Panc1 (cell line): ENCODE measurements at regions not wholly inside any gene's neighbourhood (a gene's known extent, or its start where the extent isn't known, plus 50 kb on each side); places are given as distances from the start of the nearest gene placed in this dataset.

Experiments
- ATAC-seq: fragments of 200-7000 bp; cut with Tn5 transposase; 2 replicates; pipeline ENCODE4 v1.9.1; 2020; ENCODE audit warnings: mild to moderate bottlenecking, moderate library complexity
- BruUV-seq: library from RNA; stranded (reverse); fragments of 400-500 nt; replicated peaks from 2 replicates; lab custom pipeline; 2021; lab: Mats Ljungman, UMichigan
- CTCF ChIA-PET: fragments of 300-600 bp; sonication (Branson Sonifier 250); formaldehyde crosslinking; loops from one replicate; lab custom pipeline; 2022; ENCODE audit warnings: antibody characterized with exemption; lab: Charles Lee
- POLR2A ChIA-PET: fragments of 300-600 bp; sonication (Branson Sonifier 250); formaldehyde crosslinking; loops from one replicate; lab custom pipeline; 2022; ENCODE audit warnings: antibody characterized with exemption; lab: Charles Lee
- DNase-seq: peaks from one replicate; pipeline ENCODE4 v3.0.0-alpha.2; 2010; ENCODE audit warnings: low read depth, low spot score
- H3K27ac ChIP-seq: 2 replicates; pipeline ENCODE4 v1.5.1; 2011; ENCODE audit warnings: mild to moderate bottlenecking, low read length, inconsistent platforms
- H3K27me3 ChIP-seq: fragments of 200-500 bp; sonication (Bioruptor generic); 2 replicates; pipeline ENCODE4 v1.6.0; 2014; ENCODE audit warnings: low read length, inconsistent platforms; ENCODE audit not compliant: control insufficient read depth, insufficient read depth
- H3K36me3 ChIP-seq: fragments of 200-500 bp; sonication (Bioruptor generic); 2 replicates; pipeline ENCODE4 v1.5.1; 2014; ENCODE audit warnings: inconsistent platforms, mild to moderate bottlenecking, low read length, moderate library complexity; ENCODE audit not compliant: control insufficient read depth, insufficient read depth
- H3K4me1 ChIP-seq: 2 replicates; pipeline ENCODE4 v1.5.1; 2011; ENCODE audit warnings: inconsistent platforms, mild to moderate bottlenecking, low read length, moderate library complexity; ENCODE audit not compliant: control insufficient read depth, insufficient read depth
- H3K4me3 ChIP-seq, 2 experiments: 2 replicates each; pipeline ENCODE4 v1.5.1; 2011 to 2012; ENCODE audit warnings: low read depth in 2 of 2, low read length in 2 of 2, mild to moderate bottlenecking in 2 of 2, inconsistent platforms in 1 of 2, moderate library complexity in 1 of 2
- H3K9me3 ChIP-seq: fragments of 200-500 bp; sonication (Bioruptor generic); 2 replicates; pipeline ENCODE4 v1.5.1; 2014; ENCODE audit warnings: low read depth, mild to moderate bottlenecking, inconsistent platforms, low read length, moderate library complexity; ENCODE audit not compliant: control insufficient read depth, insufficient read depth
- CTCF ChIP-seq: fragments of 450-650 bp; IDR thresholded peaks from 2 replicates; pipeline ENCODE4 v1.5.1; 2017; ENCODE audit warnings: mild to moderate bottlenecking
- POLR2AphosphoS5 ChIP-seq: IDR thresholded peaks from 2 replicates; pipeline ENCODE4 v1.6.1; 2012; ENCODE audit warnings: mild to moderate bottlenecking, low read depth, low read length, moderate library complexity
- REST ChIP-seq, 2 experiments: IDR thresholded peaks; 2 replicates each; pipeline ENCODE4 v1.6.1; 2011 to 2012; ENCODE audit warnings: low read depth in 2 of 2, control low read depth in 1 of 2, low read length in 1 of 2, mild to moderate bottlenecking in 1 of 2, moderate library complexity in 1 of 2; ENCODE audit not compliant: insufficient read depth in 1 of 2
- SIN3A ChIP-seq: IDR thresholded peaks from 2 replicates; pipeline ENCODE4 v1.6.1; 2012; ENCODE audit warnings: low read depth, mild to moderate bottlenecking, low read length, moderate library complexity, borderline replicate concordance; ENCODE audit not compliant: insufficient read depth
- TCF7L2 ChIP-seq: IDR thresholded peaks from 2 replicates; pipeline ENCODE4 v1.6.1; 2011; ENCODE audit warnings: mild to moderate bottlenecking, low read depth, low read length, inconsistent platforms
- in situ Hi-C: cut with HindIII; loops from 2 replicates; pipeline ENCODE4 v1.10.0; 2016; ENCODE audit warnings: low sequenced_read_pairs, low pct_unique_long_range_greater_than_20kb
- intact Hi-C: fragments of 100-400 bp; cut with micrococcal nuclease; formaldehyde crosslinking; loops from one replicate; pipeline ENCODE4 v1.10.0; 2022; ENCODE audit not compliant: unreplicated experiment

GRCh38 chr4:85416094-85416493 lies 58.9 kb upstream of the ARHGAP24 start:
- Histone ChIP-seq H3K9me3 (no peaks in the 10 kb centered on the region), H3K4me3 (no peak overlapping the region), H3K27ac (no peak overlapping the region), H3K36me3 (no peaks in the 10 kb centered on the region), H3K4me1 (no peaks in the 10 kb centered on the region), H3K27me3 (no peaks in the 10 kb centered on the region)
- POLR2A ChIA-PET: interaction anchor here (0.6 kb wide), 1 partner anchor 70 kb away, joined by 9 read pairs; no protein-coding TSS in a partner anchor
- in situ Hi-C loops: no loop called here
- intact Hi-C loops: no loop called here
- no TSS peak for BruUV-seq
- TF ChIP-seq TCF7L2 (no peak), CTCF (no peak), SIN3A (no peak), POLR2AphosphoS5 (no peak), REST (IDR thresholded peaks at IDR 0.05; ENCODE audit: insufficient read depth in 1 of 2, low read depth in 2 of 2, low read length in 1 of 2) (no peak)
- DNase-seq (no peak), ATAC-seq (no peak)
- CTCF ChIA-PET: no interaction called here

- Histone ChIP-seq H3K9me3 (no peaks in the 10 kb centered on the region), H3K4me1 (no peaks in the 10 kb centered on the region), H3K36me3 (no peaks in the 10 kb centered on the region), H3K4me3 (no peak overlapping the region), H3K27ac (no peak overlapping the region), H3K27me3 (no peaks in the 10 kb centered on the region)
- TF ChIP-seq REST (IDR thresholded peaks at IDR 0.05; ENCODE audit: insufficient read depth in 1 of 2, low read depth in 2 of 2, low read length in 1 of 2) (no peak), POLR2AphosphoS5 (no peak), CTCF (no peak), TCF7L2 (no peak), SIN3A (no peak)
- in situ Hi-C loops (no loop called here), intact Hi-C loops (no loop called here)
- no TSS peak for BruUV-seq
- ATAC-seq (no peak), DNase-seq (no peak)
- CTCF ChIA-PET: no interaction called here
- POLR2A ChIA-PET: no interaction called here
These were observed 55.8 kb upstream of the ARHGAP24 start for GRCh38 chr4:85419103-85419502.
